HCT116 (cell line): ENCODE measurements at regions not wholly inside any gene's neighbourhood (a gene's known extent, or its start where the extent isn't known, plus 50 kb on each side); places are given as distances from the start of the nearest gene placed in this dataset.

Experiments used
- ATAC-seq: fragments of 200-7000 bp; cut with Tn5 transposase; 2 replicates; pipeline ENCODE4 v1.9.1; 2020; ENCODE audit warnings: mild to moderate bottlenecking, moderate library complexity
- BruUV-seq: library from RNA; stranded (reverse); fragments of 400-500 nt; replicated peaks from 2 replicates; lab custom pipeline; 2021; lab: Mats Ljungman, UMichigan
- CTCF ChIA-PET: fragments of 300-600 bp; sonication (Branson Sonifier 250); formaldehyde crosslinking; loops from one replicate; lab custom pipeline; 2021; ENCODE audit warnings: antibody characterized with exemption; lab: Charles Lee
- POLR2A ChIA-PET: fragments of 300-600, 350-600 bp; sonication (Branson Sonifier 250); formaldehyde crosslinking; loops from one replicate; lab custom pipeline; 2021; ENCODE audit warnings: antibody characterized with exemption; lab: Charles Lee
- RAD21 ChIA-PET, 2 experiments: fragments of 300-600 bp; sonication (Branson Sonifier 250); formaldehyde crosslinking; loops; one replicate each; lab custom pipeline; 2023; ENCODE audit warnings: low total read pairs in 2 of 2; ENCODE audit not compliant: uncharacterized antibody in 2 of 2, unreplicated experiment in 2 of 2, low non-redundant PET in 1 of 2; lab: Charles Lee
- DNase-seq: peaks from one replicate; pipeline ENCODE4 v3.0.0-alpha.2; 2010; ENCODE audit warnings: low read depth, low spot score
- H2AFZ ChIP-seq: fragments of 200-600 bp; shearing (Covaris generic), sonication (generic); 2 replicates; pipeline ENCODE4 v1.6.1; 2017; ENCODE audit warnings: low read depth, mixed run types, mixed read lengths, antibody characterized with exemption, low read length; ENCODE audit not compliant: poor library complexity, severe bottlenecking
- H3K27ac ChIP-seq: 2 replicates; pipeline ENCODE4 v1.5.1; 2012; ENCODE audit warnings: low read depth, low read length
- H3K27me3 ChIP-seq: fragments of 200-600 bp; sonication (generic); 2 replicates; pipeline ENCODE4 v1.6.1; 2016; ENCODE audit warnings: mixed run types, low read length, mixed read lengths; ENCODE audit not compliant: insufficient read depth
- H3K36me3 ChIP-seq, 2 experiments: fragments of 200-500 bp in 1 of 2; fragments of 200-600 bp in 1 of 2; sonication (Bioruptor generic) in 1 of 2; sonication (generic) in 1 of 2; 2 replicates each; pipeline versions ENCODE4 v1.5.1 to v1.6.1; 2014 to 2016; ENCODE audit warnings: low read length in 2 of 2, inconsistent platforms in 1 of 2, mixed read lengths in 1 of 2, mixed run types in 1 of 2; ENCODE audit not compliant: insufficient read depth in 2 of 2, control insufficient read depth in 1 of 2
- H3K4me1 ChIP-seq, 2 experiments: fragments of 200-600 bp in 1 of 2; sonication (generic) in 1 of 2; 2 replicates each; pipeline versions ENCODE4 v1.5.1 to v1.6.1; 2012 to 2017; ENCODE audit warnings: low read length in 2 of 2, inconsistent platforms in 1 of 2, mild to moderate bottlenecking in 1 of 2, mixed read lengths in 1 of 2, mixed run types in 1 of 2, moderate library complexity in 1 of 2; ENCODE audit not compliant: insufficient read depth in 2 of 2, control insufficient read depth in 1 of 2
- H3K4me2 ChIP-seq: fragments of 200-600 bp; sonication (generic); 2 replicates; pipeline ENCODE4 v1.6.1; 2017; ENCODE audit warnings: mixed run types, low read length, mixed read lengths
- H3K4me3 ChIP-seq, 2 experiments: fragments of 200-600 bp in 1 of 2; sonication (generic) in 1 of 2; replicated peaks in 1 of 2; 2 replicates each; pipeline ENCODE4 v1.5.1; 2011 to 2016; ENCODE audit warnings: low read length in 2 of 2, control low read depth in 1 of 2, low read depth in 1 of 2, mild to moderate bottlenecking in 1 of 2, mixed read lengths in 1 of 2, mixed run types in 1 of 2
- H3K79me2 ChIP-seq: fragments of 200-600 bp; sonication (generic); 2 replicates; pipeline ENCODE4 v1.6.1; 2017; ENCODE audit warnings: mild to moderate bottlenecking, mixed run types, low read length, moderate library complexity, mixed read lengths; ENCODE audit not compliant: insufficient read depth
- H3K9ac ChIP-seq: fragments of 200-600 bp; sonication (generic); 2 replicates; pipeline ENCODE4 v1.6.1; 2016; ENCODE audit warnings: low read length, mixed read lengths
- H3K9me2 ChIP-seq: fragments of 200-600 bp; sonication (generic), shearing (Covaris generic); 2 replicates; pipeline ENCODE4 v1.6.1; 2017; ENCODE audit warnings: mixed run types, mild to moderate bottlenecking, moderate library complexity; ENCODE audit not compliant: insufficient read depth
- H3K9me3 ChIP-seq, 2 experiments: fragments of 200-500 bp in 1 of 2; fragments of 200-600 bp in 1 of 2; sonication (Bioruptor generic) in 1 of 2; sonication (generic) in 1 of 2; 2 replicates each; pipeline ENCODE4 v1.6.1; 2014 to 2017; ENCODE audit warnings: low read length in 2 of 2, mixed read lengths in 2 of 2, inconsistent platforms in 1 of 2, low read depth in 1 of 2, mild to moderate bottlenecking in 1 of 2, mixed run types in 1 of 2, moderate library complexity in 1 of 2; ENCODE audit not compliant: control insufficient read depth in 1 of 2, insufficient read depth in 1 of 2
- H4K20me1 ChIP-seq: fragments of 200-600 bp; sonication (generic), shearing (Covaris generic); 2 replicates; pipeline ENCODE4 v1.6.1; 2017; ENCODE audit warnings: mixed run types, mild to moderate bottlenecking, moderate library complexity; ENCODE audit not compliant: insufficient read depth
- CBX3 ChIP-seq: IDR thresholded peaks from 2 replicates; pipeline ENCODE4 v1.6.1; 2012; ENCODE audit warnings: low read depth
- EGR1 ChIP-seq: IDR thresholded peaks from 2 replicates; pipeline ENCODE4 v1.6.1; 2012; ENCODE audit warnings: low read depth
- ELF1 ChIP-seq: IDR thresholded peaks from 2 replicates; pipeline ENCODE4 v1.6.1; 2012; ENCODE audit warnings: low read depth, borderline replicate concordance
- EZH2 ChIP-seq: fragments of 200-600 bp; sonication (generic); IDR thresholded peaks from 2 replicates; pipeline ENCODE4 v1.6.1; 2017; ENCODE audit warnings: antibody characterized with exemption, mixed run types
- EZH2phosphoT487 ChIP-seq: fragments of 200-600 bp; IDR thresholded peaks from 2 replicates; pipeline ENCODE4 v1.6.1; 2018; ENCODE audit warnings: antibody characterized with exemption, borderline replicate concordance
- POLR2A ChIP-seq: IDR thresholded peaks from 2 replicates; pipeline ENCODE4 v1.7.0; 2011; ENCODE audit warnings: borderline replicate concordance; ENCODE audit not compliant: insufficient read depth, insufficient read length; ENCODE audit errors: extremely low read depth
- POLR2AphosphoS5 ChIP-seq: IDR thresholded peaks from 2 replicates; pipeline ENCODE4 v1.6.1; 2011; ENCODE audit warnings: mild to moderate bottlenecking, low read depth, low read length, moderate library complexity
- REST ChIP-seq: IDR thresholded peaks from 2 replicates; pipeline ENCODE4 v1.6.1; 2012; ENCODE audit warnings: low read depth
- SIN3A ChIP-seq: IDR thresholded peaks from 2 replicates; pipeline ENCODE4 v1.6.1; 2012; ENCODE audit warnings: low read depth
- SP1 ChIP-seq: IDR thresholded peaks from 2 replicates; pipeline ENCODE4 v1.6.1; 2012; ENCODE audit warnings: low read depth
- SRF ChIP-seq: IDR thresholded peaks from 2 replicates; pipeline ENCODE4 v1.6.1; 2012; ENCODE audit warnings: low read depth
- YY1 ChIP-seq: IDR thresholded peaks from 2 replicates; pipeline ENCODE4 v1.6.1; 2011; ENCODE audit warnings: low read length, low read depth, moderate library complexity, mild to moderate bottlenecking; ENCODE audit not compliant: insufficient replicate concordance; ENCODE audit errors: extremely low read depth
- ZFX ChIP-seq: fragments of 450-650 bp; IDR thresholded peaks from 2 replicates; pipeline ENCODE4 v1.6.1; 2017
- ZNF274 ChIP-seq: fragments of 200-500 bp; sonication (Bioruptor generic); IDR thresholded peaks from 2 replicates; pipeline ENCODE4 v1.6.1; 2014; ENCODE audit warnings: mild to moderate bottlenecking, low read depth, low read length, inconsistent platforms
- intact Hi-C: fragments of 100-400 bp; cut with micrococcal nuclease; formaldehyde crosslinking; loops from 2 replicates; pipeline ENCODE4 v1.10.0; 2022
- TF ChIP-seq, protein P1 (sequence below): IDR thresholded peaks from 2 replicates; pipeline ENCODE4 v1.6.1; 2012
- TF ChIP-seq, protein P2 (sequence below): IDR thresholded peaks from 2 replicates; pipeline ENCODE4 v1.6.1; 2012

DNA sequence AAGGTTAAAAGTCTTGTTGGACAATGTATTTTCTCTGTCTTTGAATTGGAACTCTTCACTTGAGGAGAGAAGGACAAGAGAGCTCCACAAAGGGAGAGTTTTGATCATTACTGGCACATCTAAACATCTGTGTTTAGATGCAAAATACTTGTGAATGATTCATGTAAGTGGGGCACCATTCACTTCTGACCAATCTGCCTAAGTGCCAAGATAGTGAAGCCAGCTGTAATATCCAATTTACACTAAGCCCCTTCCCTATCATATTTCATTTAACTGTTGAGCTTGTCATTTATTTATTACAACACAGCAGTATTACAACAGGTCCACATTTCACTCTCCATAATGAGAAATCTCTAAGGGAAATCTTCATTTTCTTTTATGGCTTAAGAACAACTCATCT, 832.3 kb upstream of the GOT2 start:
- Histone ChIP-seq H3K9ac (no peak overlapping the region), H4K20me1 (no peaks in the 10 kb centered on the region), H3K9me3 (peaks cover 8 to 14% of the 10 kb centered on the region in 2 experiments; a peak in 2 of 4 replicates), H3K9me2 (no peaks in the 10 kb centered on the region), H3K27ac (no peak overlapping the region), H3K4me2 (no peak overlapping the region), H2AFZ (no peak overlapping the region), H3K4me3 (no peak overlapping the region), H3K36me3 (no peaks in the 10 kb centered on the region), H3K4me1 (no peaks in the 10 kb centered on the region), H3K79me2 (no peaks in the 10 kb centered on the region), H3K27me3 (no peaks in the 10 kb centered on the region)
- ChIA-PET POLR2A (no interaction called here), RAD21 (no interaction called here), CTCF (no interaction called here)
- ATAC-seq (no peak), DNase-seq (no peak)
- no TSS peak for BruUV-seq
- TF ChIP-seq SP1 (no peak), REST (no peak), SIN3A (no peak), CBX3 (no peak), POLR2A (no peak), EZH2 (no peak), ZFX (no peak), ZNF274 (no peak), SRF (no peak), YY1 (no peak), EZH2phosphoT487 (no peak), ELF1 (no peak), POLR2AphosphoS5 (no peak), EGR1 (no peak)
- TF ChIP-seq, protein P1, sequence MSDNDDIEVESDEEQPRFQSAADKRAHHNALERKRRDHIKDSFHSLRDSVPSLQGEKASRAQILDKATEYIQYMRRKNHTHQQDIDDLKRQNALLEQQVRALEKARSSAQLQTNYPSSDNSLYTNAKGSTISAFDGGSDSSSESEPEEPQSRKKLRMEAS, result no peak
- TF ChIP-seq, protein P2, sequence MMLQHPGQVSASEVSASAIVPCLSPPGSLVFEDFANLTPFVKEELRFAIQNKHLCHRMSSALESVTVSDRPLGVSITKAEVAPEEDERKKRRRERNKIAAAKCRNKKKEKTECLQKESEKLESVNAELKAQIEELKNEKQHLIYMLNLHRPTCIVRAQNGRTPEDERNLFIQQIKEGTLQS, result no peak
- intact Hi-C loops, result no loop called here
